Osteoblast (primary cell): ENCODE measurements at regions not wholly inside any gene's neighbourhood (a gene's known extent, or its start where the extent isn't known, plus 50 kb on each side); places are given as distances from the start of the nearest gene placed in this dataset.
"Not testable (repeated sequence)": the region's sequence is repeated elsewhere in the genome, so short reads cannot be mapped to it uniquely, and the experiment has no call there.

Experiments
- DNase-seq: peaks from one replicate; pipeline ENCODE4 v3.0.0; 2011; ENCODE audit warnings: low spot score, mixed read lengths; ENCODE audit not compliant: insufficient read length; ENCODE audit errors: missing footprints
- H2AFZ ChIP-seq: 2 replicates; pipeline ENCODE4 v1.6.0; 2011; ENCODE audit warnings: mild to moderate bottlenecking, low read length
- H3K27ac ChIP-seq: 2 replicates; pipeline ENCODE4 v1.5.1; 2011; ENCODE audit warnings: mild to moderate bottlenecking, low read depth, low read length, moderate library complexity
- H3K27me3 ChIP-seq: 2 replicates; pipeline ENCODE4 v1.6.0; 2012; ENCODE audit warnings: mild to moderate bottlenecking, control low read depth, inconsistent platforms, low read length, moderate library complexity; ENCODE audit not compliant: insufficient read depth
- H3K36me3 ChIP-seq: 2 replicates; pipeline ENCODE4 v1.5.1; 2011; ENCODE audit warnings: mild to moderate bottlenecking, low read length, control low read depth, moderate library complexity; ENCODE audit not compliant: insufficient read depth
- H3K4me1 ChIP-seq: 2 replicates; pipeline ENCODE4 v1.5.1; 2011; ENCODE audit warnings: mild to moderate bottlenecking, low read length, control low read depth, moderate library complexity; ENCODE audit not compliant: insufficient read depth
- H3K4me2 ChIP-seq: 2 replicates; pipeline ENCODE4 v1.6.0; 2011; ENCODE audit warnings: mild to moderate bottlenecking, low read length; ENCODE audit not compliant: insufficient read depth
- H3K4me3 ChIP-seq: fragments of 200-600 bp; sonication (generic); 3 replicates; pipeline ENCODE4 v1.5.1; 2012; ENCODE audit warnings: mild to moderate bottlenecking, low read length, inconsistent platforms; ENCODE audit not compliant: insufficient read depth
- H3K79me2 ChIP-seq: 2 replicates; pipeline ENCODE4 v1.6.0; 2012; ENCODE audit warnings: mild to moderate bottlenecking, low read length, control low read depth, inconsistent platforms; ENCODE audit not compliant: insufficient read depth
- H3K9me3 ChIP-seq: 2 replicates; pipeline ENCODE4 v1.5.1; 2011; ENCODE audit warnings: low read depth, low read length, control low read depth
- H4K20me1 ChIP-seq: 2 replicates; pipeline ENCODE4 v1.6.0; 2012; ENCODE audit warnings: mild to moderate bottlenecking, low read length, control low read depth; ENCODE audit not compliant: insufficient read depth
- TF ChIP-seq, protein P1 (sequence below): IDR thresholded peaks from 2 replicates; pipeline ENCODE4 v1.5.1; 2011; ENCODE audit warnings: mild to moderate bottlenecking, low read depth, low read length, moderate library complexity; ENCODE audit errors: extremely low read depth

DNA sequence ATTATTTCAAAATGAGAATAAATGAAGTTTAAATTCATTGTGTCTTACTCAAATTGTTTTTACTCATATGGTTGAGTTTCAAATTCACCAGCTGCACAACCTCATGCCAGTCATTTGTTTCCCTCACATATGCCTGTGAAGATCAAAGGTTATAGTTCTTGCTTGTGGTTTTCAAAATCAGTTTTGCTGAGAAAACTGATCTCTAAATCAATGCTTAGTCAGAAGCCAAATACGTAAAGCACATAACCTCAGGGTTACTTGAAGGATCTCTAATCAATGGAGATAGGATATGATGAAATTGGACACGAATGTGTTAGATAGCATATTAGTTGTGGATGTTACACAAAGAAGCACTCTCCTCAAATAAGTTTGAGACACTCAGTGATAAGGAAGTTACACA lies 400.7 kb downstream of the CHL1 start:
- not testable (repeated sequence) for H4K20me1 ChIP-seq, H3K27me3 ChIP-seq, H3K27ac ChIP-seq, H3K79me2 ChIP-seq, H2AFZ ChIP-seq, H3K4me1 ChIP-seq, H3K4me2 ChIP-seq, H3K4me3 ChIP-seq, H3K36me3 ChIP-seq, H3K9me3 ChIP-seq, DNase-seq

DNA sequence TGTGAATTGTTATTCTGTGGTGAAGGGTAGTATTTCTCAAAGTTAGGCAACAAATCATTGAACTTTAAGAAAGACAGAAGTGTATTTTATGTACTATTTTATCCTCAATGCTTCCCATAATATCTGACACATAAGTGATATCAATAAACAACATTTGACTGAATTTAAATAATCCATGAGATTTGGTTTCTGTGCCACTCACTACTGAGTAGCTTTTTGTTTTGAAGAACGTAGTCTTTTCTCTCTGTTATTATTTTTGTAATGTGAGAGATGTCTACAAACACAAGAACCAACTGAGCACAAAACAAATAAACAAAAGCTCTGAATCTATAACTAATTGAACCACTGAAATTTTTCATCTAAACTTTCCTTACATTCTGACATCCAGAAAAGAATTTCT lies 401.2 kb downstream of the CHL1 start:
- H3K27ac ChIP-seq, H3K4me3 ChIP-seq, H3K4me1 ChIP-seq, H3K4me2 ChIP-seq, H3K36me3 ChIP-seq, H3K79me2 ChIP-seq, H3K27me3 ChIP-seq, H2AFZ ChIP-seq, H4K20me1 ChIP-seq, DNase-seq, H3K9me3 ChIP-seq: not testable (repeated sequence)

GRCh38 chr3:607480-607879 lies 410.9 kb downstream of the CHL1 start:
- not testable (repeated sequence) for H3K27me3 ChIP-seq, H2AFZ ChIP-seq, H3K79me2 ChIP-seq, H3K4me3 ChIP-seq, H3K4me1 ChIP-seq, H3K4me2 ChIP-seq, H3K27ac ChIP-seq, H3K36me3 ChIP-seq, H3K9me3 ChIP-seq, H4K20me1 ChIP-seq, DNase-seq

- no peaks in the 10 kb centered on the region for H3K9me3 ChIP-seq
- no peaks in the 10 kb centered on the region for H3K27me3 ChIP-seq
- DNase-seq: no peak
- H3K4me1 ChIP-seq: no peaks in the 10 kb centered on the region
- H2AFZ ChIP-seq: no peak overlapping the region
- H3K36me3 ChIP-seq: no peaks in the 10 kb centered on the region
- no peaks in the 10 kb centered on the region for H4K20me1 ChIP-seq
- TF ChIP-seq, protein P1, sequence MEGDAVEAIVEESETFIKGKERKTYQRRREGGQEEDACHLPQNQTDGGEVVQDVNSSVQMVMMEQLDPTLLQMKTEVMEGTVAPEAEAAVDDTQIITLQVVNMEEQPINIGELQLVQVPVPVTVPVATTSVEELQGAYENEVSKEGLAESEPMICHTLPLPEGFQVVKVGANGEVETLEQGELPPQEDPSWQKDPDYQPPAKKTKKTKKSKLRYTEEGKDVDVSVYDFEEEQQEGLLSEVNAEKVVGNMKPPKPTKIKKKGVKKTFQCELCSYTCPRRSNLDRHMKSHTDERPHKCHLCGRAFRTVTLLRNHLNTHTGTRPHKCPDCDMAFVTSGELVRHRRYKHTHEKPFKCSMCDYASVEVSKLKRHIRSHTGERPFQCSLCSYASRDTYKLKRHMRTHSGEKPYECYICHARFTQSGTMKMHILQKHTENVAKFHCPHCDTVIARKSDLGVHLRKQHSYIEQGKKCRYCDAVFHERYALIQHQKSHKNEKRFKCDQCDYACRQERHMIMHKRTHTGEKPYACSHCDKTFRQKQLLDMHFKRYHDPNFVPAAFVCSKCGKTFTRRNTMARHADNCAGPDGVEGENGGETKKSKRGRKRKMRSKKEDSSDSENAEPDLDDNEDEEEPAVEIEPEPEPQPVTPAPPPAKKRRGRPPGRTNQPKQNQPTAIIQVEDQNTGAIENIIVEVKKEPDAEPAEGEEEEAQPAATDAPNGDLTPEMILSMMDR: no peak
- no peak overlapping the region for H3K4me3 ChIP-seq
- H3K27ac ChIP-seq: no peak overlapping the region
- H3K4me2 ChIP-seq: no peak overlapping the region
- H3K79me2 ChIP-seq: no peaks in the 10 kb centered on the region
These were observed 425.2 kb downstream of the CHL1 start for GRCh38 chr3:621714-622113.

GRCh38 chr3:622314-622713 lies 425.8 kb downstream of the CHL1 start:
- H3K4me1 ChIP-seq: no peaks in the 10 kb centered on the region
- no peak overlapping the region for H3K4me3 ChIP-seq
- H3K27me3 ChIP-seq: no peaks in the 10 kb centered on the region
- no peak overlapping the region for H3K27ac ChIP-seq
- H2AFZ ChIP-seq: no peak overlapping the region
- H3K9me3 ChIP-seq: no peaks in the 10 kb centered on the region
- H4K20me1 ChIP-seq: no peaks in the 10 kb centered on the region
- no peaks in the 10 kb centered on the region for H3K79me2 ChIP-seq
- no peak for DNase-seq
- TF ChIP-seq, protein P1: no peak
- H3K36me3 ChIP-seq: no peaks in the 10 kb centered on the region
- H3K4me2 ChIP-seq: no peak overlapping the region
